Vagina (tissue), 2 donors: ENCODE measurements at regions not wholly inside any gene's neighbourhood (a gene's known extent, or its start where the extent isn't known, plus 50 kb on each side); places are given as distances from the start of the nearest gene placed in this dataset.

Experiments used
- DNase-seq, 2 donors: peaks; one replicate each; pipeline ENCODE4 v3.0.0-alpha.2; 2017; ENCODE audit errors: extremely low spot score in 2 of 2
- H3K27ac ChIP-seq: fragments of 200-600 bp; sonication (generic); one replicate; pipeline ENCODE4 v1.5.1; 2019
- H3K27me3 ChIP-seq: fragments of 200-600 bp; sonication (generic); one replicate; pipeline ENCODE4 v1.5.1; 2019
- H3K36me3 ChIP-seq, 2 donors: fragments of 200-600 bp; sonication (generic); one replicate each; pipeline ENCODE4 v1.5.1; 2017 to 2019
- H3K4me1 ChIP-seq: fragments of 200-600 bp; sonication (generic); one replicate; pipeline ENCODE4 v1.5.1; 2019
- H3K4me3 ChIP-seq, 2 donors: fragments of 200-600 bp; sonication (generic); 1 replicate in 1 of 2; 2 replicates in 1 of 2; pipeline ENCODE4 v1.5.1; 2016 to 2019
- H3K9me3 ChIP-seq: fragments of 200-600 bp; sonication (generic); one replicate; pipeline ENCODE4 v1.5.1; 2019
- POLR2A ChIP-seq, 2 donors: fragments of 450-650 bp; IDR thresholded peaks; one replicate each; pipeline ENCODE4 v1.6.1; 2017; ENCODE audit warnings: antibody characterized with exemption in 2 of 2, mild to moderate bottlenecking in 2 of 2, moderate library complexity in 2 of 2
- POLR2AphosphoS5 ChIP-seq, 2 donors: sonication (generic); formaldehyde crosslinking; IDR thresholded peaks; one replicate each; pipeline ENCODE4 v1.9.0; 2017; ENCODE audit warnings: antibody characterized with exemption in 2 of 2, mild to moderate bottlenecking in 2 of 2, low read depth in 1 of 2; ENCODE audit not compliant: insufficient read depth in 1 of 2
- intact Hi-C: fragments of 100-400 bp; cut with DNase I; formaldehyde crosslinking; loops from one replicate; pipeline ENCODE4 v1.15.1; 2023
- TF ChIP-seq, protein P1 (sequence below), 3 experiments: fragments of 450-650 bp in 2 of 3; fragments of 200-600 bp in 1 of 3; sonication (generic) in 1 of 3; IDR thresholded peaks; one replicate each; pipeline ENCODE4 v1.5.1; 2017 to 2019; ENCODE audit warnings: antibody characterized with exemption in 3 of 3, mild to moderate bottlenecking in 2 of 3, moderate library complexity in 2 of 3

DNA sequence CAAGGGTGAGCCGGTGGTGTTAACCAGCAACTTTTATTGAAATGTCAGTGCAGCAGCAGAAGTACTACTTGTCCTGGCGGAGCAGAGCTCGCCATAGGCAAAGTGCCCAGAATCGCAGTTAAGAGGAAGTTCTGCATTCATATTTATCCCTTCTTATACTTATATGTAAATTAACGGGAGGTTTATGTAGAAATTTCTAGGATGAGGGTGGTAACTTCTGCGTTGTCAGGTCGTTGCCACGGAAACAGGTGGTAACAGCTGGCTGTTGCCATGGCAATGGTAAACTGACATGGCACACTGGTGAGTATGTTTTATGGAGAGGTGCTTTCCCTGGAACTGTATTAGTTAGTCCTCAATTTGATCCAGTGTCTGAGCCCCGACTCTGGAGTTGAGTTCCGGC lies 2494.9 kb upstream of the PCDH20 start:
- TF ChIP-seq POLR2A (IDR thresholded peaks at IDR 0.05) (no peak), POLR2AphosphoS5 (IDR thresholded peaks at IDR 0.05; ENCODE audit: insufficient read depth in 1 of 2, low read depth in 1 of 2) (no peak)
- TF ChIP-seq, protein P1, sequence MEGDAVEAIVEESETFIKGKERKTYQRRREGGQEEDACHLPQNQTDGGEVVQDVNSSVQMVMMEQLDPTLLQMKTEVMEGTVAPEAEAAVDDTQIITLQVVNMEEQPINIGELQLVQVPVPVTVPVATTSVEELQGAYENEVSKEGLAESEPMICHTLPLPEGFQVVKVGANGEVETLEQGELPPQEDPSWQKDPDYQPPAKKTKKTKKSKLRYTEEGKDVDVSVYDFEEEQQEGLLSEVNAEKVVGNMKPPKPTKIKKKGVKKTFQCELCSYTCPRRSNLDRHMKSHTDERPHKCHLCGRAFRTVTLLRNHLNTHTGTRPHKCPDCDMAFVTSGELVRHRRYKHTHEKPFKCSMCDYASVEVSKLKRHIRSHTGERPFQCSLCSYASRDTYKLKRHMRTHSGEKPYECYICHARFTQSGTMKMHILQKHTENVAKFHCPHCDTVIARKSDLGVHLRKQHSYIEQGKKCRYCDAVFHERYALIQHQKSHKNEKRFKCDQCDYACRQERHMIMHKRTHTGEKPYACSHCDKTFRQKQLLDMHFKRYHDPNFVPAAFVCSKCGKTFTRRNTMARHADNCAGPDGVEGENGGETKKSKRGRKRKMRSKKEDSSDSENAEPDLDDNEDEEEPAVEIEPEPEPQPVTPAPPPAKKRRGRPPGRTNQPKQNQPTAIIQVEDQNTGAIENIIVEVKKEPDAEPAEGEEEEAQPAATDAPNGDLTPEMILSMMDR (IDR thresholded peaks at IDR 0.05) = no peak
- intact Hi-C loops = no loop called here
- H3K4me1 ChIP-seq = no peaks in the 10 kb centered on the region
- H3K36me3 ChIP-seq = no peaks in the 10 kb centered on the region
- H3K27ac ChIP-seq = no peak overlapping the region
- no peaks in the 10 kb centered on the region for H3K27me3 ChIP-seq
- DNase-seq = no peak
- no peaks in the 10 kb centered on the region for H3K9me3 ChIP-seq
- H3K4me3 ChIP-seq = no peak overlapping the region

DNA sequence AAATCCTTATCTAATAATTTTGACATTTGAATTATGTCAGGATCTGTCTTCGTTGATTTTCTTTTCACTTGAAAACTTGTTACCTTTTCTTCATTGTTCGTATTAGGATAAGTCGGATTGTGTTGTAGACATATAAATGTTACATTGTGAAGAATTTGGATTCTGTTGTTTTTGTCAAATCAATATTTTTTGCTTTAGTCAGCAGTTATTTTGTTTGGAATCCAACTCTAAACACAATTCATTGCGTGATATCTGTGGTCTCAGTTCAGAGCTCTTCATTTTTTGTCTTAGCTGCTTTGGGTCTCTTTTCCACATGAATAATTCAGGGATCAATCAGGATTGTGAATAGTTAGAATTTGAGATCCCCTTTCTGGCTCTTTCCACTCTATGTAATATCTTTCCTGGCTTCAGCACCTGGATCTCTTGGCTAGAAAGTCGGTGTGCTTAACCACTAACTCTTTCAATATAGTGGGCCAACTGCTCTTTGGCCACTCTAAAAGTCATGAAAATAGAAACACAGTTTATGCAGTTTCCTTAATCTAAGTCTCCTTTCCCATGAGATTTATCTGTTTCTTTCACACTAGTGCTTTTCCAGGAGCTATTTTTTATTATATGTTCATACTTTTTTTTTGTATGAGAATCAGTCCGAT lies 2494.2 kb upstream of the PCDH20 start:
- H3K27ac ChIP-seq = no peak overlapping the region
- H3K4me3 ChIP-seq = no peak overlapping the region
- no peak for DNase-seq
- intact Hi-C loops = no loop called here
- H3K9me3 ChIP-seq = no peaks in the 10 kb centered on the region
- TF ChIP-seq POLR2A (IDR thresholded peaks at IDR 0.05) (no peak), POLR2AphosphoS5 (IDR thresholded peaks at IDR 0.05; ENCODE audit: insufficient read depth in 1 of 2, low read depth in 1 of 2) (no peak)
- TF ChIP-seq, protein P1 (IDR thresholded peaks at IDR 0.05) = no peak
- no peaks in the 10 kb centered on the region for H3K4me1 ChIP-seq
- H3K27me3 ChIP-seq = no peaks in the 10 kb centered on the region
- H3K36me3 ChIP-seq = no peaks in the 10 kb centered on the region

DNA sequence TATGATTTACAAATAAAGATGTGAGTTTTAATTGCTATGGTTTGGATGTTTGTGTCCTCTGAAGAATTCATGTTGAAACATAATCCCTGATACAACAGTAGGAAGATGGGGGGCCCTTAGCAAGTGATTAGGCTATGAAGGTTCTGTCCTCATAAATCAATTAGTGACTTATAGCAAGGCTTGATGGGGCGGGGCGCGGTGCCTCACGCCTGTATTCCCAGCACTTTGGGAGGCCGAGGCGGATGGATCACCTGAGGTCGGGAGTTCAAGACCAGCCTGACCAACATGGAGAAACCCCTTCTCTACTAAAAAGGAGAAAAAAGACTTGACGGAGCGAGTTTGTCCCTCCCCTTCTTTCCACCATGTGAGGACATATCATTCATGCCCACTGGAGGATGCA lies 2486.5 kb upstream of the PCDH20 start:
- H3K27ac ChIP-seq = no peak overlapping the region
- no peaks in the 10 kb centered on the region for H3K36me3 ChIP-seq
- H3K4me3 ChIP-seq = no peak overlapping the region
- H3K9me3 ChIP-seq = no peaks in the 10 kb centered on the region
- H3K27me3 ChIP-seq = no peaks in the 10 kb centered on the region
- TF ChIP-seq POLR2A (IDR thresholded peaks at IDR 0.05) (no peak), POLR2AphosphoS5 (IDR thresholded peaks at IDR 0.05; ENCODE audit: insufficient read depth in 1 of 2, low read depth in 1 of 2) (no peak)
- TF ChIP-seq, protein P1 (IDR thresholded peaks at IDR 0.05) = no peak
- no peaks in the 10 kb centered on the region for H3K4me1 ChIP-seq
- intact Hi-C loops = no loop called here
- no peak for DNase-seq

DNA sequence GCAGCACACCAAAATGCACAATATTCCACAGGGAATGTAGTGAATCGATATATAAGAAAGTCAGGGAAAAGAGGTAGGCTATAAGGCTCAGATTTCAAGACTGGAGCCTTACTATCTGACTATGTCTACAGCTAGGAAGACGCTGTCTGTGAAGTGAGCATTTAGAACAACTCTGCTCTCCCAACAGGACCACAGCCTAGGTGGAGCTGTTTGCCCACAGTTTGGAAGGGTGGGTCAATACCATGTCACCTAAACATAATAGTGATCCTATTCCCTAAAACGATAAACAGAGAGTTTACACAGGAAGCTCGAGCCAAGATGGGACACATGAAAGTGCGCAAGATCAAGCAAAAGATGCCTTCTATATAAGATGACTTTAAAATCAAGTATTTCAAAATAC lies 2486.0 kb upstream of the PCDH20 start:
- intact Hi-C loops = no loop called here
- TF ChIP-seq, protein P1 (IDR thresholded peaks at IDR 0.05) = no peak
- TF ChIP-seq POLR2AphosphoS5 (IDR thresholded peaks at IDR 0.05; ENCODE audit: insufficient read depth in 1 of 2, low read depth in 1 of 2) (no peak), POLR2A (IDR thresholded peaks at IDR 0.05) (no peak)
- no peak for DNase-seq
- Histone ChIP-seq H3K4me1 (no peaks in the 10 kb centered on the region), H3K27me3 (no peaks in the 10 kb centered on the region), H3K36me3 (no peaks in the 10 kb centered on the region), H3K27ac (no peak overlapping the region), H3K9me3 (no peaks in the 10 kb centered on the region), H3K4me3 (no peak overlapping the region)

DNA sequence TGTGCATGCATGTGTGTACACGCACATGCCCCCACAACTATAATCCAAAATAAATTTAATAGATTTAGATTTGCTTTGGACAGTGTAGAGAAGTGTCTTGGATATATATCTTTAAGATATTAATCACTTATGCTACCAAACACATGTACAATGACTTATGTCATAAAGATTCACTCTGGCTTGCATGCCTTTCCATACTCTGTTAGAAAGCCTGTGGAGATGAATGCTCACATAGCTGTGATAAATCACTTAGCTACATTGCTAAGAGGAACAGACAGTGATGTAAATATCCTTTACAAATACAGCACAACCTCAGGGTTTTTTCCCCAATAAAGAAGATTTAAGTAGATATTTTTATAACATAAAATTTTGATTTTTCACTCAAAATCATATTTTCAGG lies 2484.8 kb upstream of the PCDH20 start:
- Histone ChIP-seq H3K9me3 (no peaks in the 10 kb centered on the region), H3K4me1 (no peaks in the 10 kb centered on the region), H3K4me3 (no peak overlapping the region), H3K36me3 (no peaks in the 10 kb centered on the region), H3K27ac (no peak overlapping the region), H3K27me3 (no peaks in the 10 kb centered on the region)
- DNase-seq = no peak
- TF ChIP-seq POLR2AphosphoS5 (IDR thresholded peaks at IDR 0.05; ENCODE audit: insufficient read depth in 1 of 2, low read depth in 1 of 2) (no peak), POLR2A (IDR thresholded peaks at IDR 0.05) (no peak)
- TF ChIP-seq, protein P1 (IDR thresholded peaks at IDR 0.05) = no peak
- intact Hi-C loops = no loop called here
